M059J (cell line): ENCODE measurements at regions not wholly inside any gene's neighbourhood (a gene's known extent, or its start where the extent isn't known, plus 50 kb on each side); places are given as distances from the start of the nearest gene placed in this dataset.
"Not testable (repeated sequence)": the region's sequence is repeated elsewhere in the genome, so short reads cannot be mapped to it uniquely, and the experiment has no call there.

Source experiments
- DNase-seq: peaks from one replicate; pipeline ENCODE4 v3.0.0-alpha.2; 2012; ENCODE audit warnings: low read depth

DNA sequence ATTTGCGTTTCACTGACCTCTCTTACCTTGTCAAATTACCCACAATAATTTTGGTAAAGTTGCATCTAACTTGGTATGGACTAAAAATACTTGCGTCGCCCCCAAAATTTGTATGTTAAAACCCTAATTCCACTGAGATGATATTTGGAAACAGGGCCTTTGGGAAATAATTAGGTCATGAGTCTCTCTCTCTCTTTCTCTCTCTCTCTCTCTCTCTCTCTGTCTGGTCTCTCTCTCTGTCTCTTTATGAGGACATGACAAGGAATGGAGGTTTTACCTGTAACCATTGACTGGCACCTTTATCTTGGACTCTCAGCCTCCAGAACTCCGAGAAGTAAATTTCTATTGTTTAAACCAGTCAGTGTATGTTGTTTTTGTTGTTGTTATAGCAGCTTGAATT lies 111.5 kb upstream of the BDP1 start:
- DNase-seq, result not testable (repeated sequence)

DNA sequence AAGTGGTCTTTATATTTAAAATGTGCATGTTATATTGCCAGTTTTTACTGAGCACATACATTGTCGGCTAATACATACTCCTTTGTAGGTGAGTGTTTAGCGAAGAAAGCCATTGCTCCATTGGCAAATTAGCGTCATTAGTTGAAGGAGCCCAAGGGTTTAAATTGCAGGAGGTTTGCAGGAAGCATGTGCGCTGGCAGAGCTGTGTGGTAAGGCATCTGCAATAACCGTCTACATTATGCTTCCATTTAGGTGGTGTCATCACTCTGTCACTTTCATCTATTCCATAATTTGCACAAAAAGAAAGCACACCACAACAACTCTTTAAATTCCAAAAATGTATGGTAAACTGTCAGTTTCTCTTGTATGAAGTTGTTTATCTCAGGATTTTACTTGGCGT lies 82.8 kb upstream of the BDP1 start:
- not testable (repeated sequence) for DNase-seq

DNA sequence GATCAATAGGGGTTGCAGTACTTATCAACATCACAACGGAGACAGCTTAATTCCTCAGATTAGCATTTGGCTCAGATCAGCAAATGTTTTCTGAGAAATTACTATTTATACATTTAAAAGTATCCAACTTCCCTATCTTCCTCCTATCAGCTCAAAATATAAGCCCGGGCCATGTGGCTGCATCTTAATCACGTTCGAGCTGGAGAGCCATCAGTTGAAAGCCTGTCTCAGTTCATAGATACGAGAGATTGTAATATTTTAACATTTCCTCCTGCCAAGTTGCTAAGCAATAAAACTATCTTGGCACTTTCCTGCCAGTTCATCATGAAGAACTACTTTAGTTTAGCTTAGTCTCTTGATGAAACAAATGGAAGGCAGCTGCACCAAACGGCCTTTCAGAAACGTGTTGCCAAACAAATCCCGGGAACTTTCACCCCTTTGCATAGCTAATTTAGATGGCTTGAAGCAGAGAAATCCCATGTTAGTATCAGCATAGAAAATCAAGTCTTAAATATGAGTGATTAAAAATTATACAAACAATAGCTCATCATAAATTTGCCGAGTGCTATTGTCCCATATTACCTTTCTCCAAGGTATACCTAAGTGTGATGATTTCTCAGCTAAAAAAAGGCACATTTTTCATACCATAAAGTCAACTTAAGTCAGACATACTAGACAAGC lies 82.3 kb upstream of the BDP1 start:
- DNase-seq, result not testable (repeated sequence)

GRCh38 chr5:71384204-71384603 lies 71.2 kb upstream of the BDP1 start:
- not testable (repeated sequence) for DNase-seq

- DNase-seq, result no peak
Measured at GRCh38 chr5:71384706-71385105, 70.7 kb upstream of the BDP1 start.

DNA sequence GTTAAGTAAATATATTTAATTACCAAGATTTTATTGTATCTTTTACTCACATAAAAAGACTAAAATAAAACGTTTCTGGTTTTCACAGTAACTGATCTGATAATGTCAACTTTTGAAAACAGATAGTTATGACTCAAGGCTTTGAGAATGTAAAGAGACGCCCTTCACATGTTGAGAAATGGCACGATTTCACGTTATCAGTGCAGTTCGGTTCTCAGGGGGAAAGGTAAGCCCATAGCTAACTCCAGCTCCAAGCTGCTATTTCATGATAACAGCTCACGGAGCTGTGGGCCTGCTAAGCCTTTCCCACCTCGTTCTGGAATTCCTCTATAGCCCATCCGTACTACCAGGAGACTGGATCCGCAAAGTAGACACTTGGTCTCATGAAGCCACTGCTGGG lies 70.2 kb upstream of the BDP1 start:
- DNase-seq, result not testable (repeated sequence)

DNA sequence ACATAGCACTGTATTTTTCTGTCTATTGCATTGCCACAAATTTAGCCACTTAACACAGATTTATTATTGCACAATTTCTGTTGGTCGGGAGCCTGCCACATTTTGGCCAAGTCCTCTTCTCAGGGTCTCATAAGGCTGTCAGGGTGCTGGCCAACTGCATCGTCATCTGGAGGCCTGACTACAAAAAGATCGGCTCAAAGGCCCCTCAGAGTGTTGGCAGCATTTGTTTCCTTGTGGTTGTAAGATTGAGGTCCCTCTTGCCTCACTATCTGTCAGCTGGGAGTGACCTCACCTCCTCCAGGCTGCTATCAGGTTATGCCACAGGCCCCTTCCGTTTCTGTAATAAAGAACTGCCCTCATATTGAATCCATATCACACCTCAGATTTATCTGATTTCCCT lies 67.3 kb upstream of the BDP1 start:
- DNase-seq, result peak; percentile 0

DNA sequence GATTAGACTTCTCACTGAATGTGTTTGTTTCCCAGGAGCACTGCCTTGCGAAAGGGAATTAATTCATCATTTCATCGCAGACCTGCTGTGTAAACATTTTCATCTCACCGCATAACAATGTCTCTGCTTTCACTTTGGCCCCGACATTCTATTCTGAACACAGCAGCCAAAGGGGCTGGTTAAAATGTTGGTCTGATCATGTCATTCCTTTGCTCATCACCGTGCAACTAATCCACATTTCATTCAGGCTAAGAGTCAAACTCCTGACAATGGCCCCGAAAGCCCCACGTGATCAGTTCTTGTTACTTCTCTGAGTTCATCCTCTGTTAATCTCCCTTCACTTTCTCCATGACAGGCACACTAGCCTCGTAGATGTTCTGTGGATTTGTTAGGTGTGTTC lies 57.1 kb upstream of the BDP1 start:
- DNase-seq, result peak; percentile 17

- not testable (repeated sequence) for DNase-seq
Measured at GRCh38 chr5:71398859-71399258, 56.6 kb upstream of the BDP1 start.

DNA sequence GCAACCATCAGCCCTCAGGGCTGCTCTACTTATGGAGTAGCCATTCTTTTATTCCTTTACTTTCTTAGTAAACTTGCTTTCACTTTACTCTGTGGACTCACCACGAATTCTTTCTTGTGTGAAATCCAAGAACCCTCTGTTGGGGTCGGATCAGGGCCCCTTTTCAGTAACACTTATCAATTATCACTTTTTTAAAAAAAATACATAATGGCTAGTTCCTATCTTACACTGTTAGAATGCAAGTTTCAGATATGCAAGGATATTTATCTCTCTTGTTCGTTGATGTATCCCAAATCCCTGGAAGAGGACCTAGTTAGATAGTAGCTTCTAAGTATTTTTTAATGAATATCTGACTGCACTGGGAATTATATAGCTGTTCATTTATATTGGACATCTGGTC lies 56.0 kb upstream of the BDP1 start:
- DNase-seq, result not testable (repeated sequence)

DNA sequence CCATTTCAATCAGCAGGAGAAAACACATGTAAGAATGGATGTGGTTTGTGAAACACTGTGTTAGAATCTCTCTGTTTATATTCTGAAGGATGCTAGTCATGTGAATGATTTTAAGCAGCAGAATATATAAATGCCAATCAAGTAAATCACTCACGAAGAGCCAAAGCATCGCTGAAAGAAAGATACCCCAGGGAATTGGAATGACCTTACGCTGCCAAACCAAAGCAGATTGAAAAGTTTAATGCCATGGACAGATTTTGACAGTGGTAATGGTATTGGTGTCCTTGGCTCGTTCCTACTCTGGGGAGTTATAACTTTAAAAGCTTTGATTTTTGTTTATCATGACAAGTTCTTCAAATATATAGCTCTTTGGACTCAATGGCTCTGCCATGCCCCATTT lies 54.8 kb upstream of the BDP1 start:
- not testable (repeated sequence) for DNase-seq

DNA sequence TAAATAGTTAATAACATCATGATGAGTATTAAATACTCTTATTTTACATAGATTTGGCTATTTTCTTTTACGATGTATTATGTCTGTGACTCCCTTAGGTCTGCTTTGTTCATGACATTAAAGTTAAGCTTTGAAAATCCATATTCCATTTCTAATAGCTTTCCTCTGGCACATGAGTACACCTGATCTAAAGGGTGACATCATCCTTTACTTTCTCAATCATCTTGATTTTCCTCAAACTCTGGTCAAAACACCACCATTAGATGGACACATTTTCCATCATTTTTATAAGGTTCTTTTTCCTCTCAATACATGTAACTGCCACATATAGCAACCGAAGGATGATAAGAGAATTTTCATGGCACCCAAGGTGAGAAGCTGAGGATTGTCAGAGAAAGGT lies 54.3 kb upstream of the BDP1 start:
- not testable (repeated sequence) for DNase-seq

GRCh38 chr5:71401564-71401963 lies 53.9 kb upstream of the BDP1 start:
- not testable (repeated sequence) for DNase-seq

DNA sequence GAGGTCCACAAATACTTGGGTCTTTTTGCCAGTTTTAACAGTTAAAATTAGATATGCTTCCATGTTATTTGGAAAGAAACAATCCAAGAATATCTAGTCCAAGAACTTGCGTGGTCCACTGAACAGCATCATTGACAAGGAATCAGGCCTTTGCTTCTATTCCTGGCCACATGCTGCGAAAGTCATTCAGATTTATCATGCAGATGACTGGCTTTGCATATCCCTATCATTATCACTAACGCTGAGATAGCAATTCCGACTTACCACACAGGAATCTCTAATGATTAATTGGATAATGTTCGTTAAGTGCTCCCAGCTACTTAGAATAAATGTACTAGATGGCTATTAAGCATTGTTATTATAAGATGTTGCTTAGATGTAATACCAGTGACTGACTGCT lies 51.0 kb upstream of the BDP1 start:
- not testable (repeated sequence) for DNase-seq

GRCh38 chr5:71404936-71405335 lies 50.5 kb upstream of the BDP1 start:
- DNase-seq, result not testable (repeated sequence)
